Brain microvascular endothelial cell (primary cell): ENCODE measurements at regions not wholly inside any gene's neighbourhood (a gene's known extent, or its start where the extent isn't known, plus 50 kb on each side); places are given as distances from the start of the nearest gene placed in this dataset.

ENCODE experiments used
- DNase-seq: peaks from one replicate; pipeline ENCODE4 v3.0.0-alpha.2; 2020
- H3K27ac ChIP-seq: fragments of 250-450 bp; sonication (Bioruptor Pico); 2 replicates; pipeline ENCODE4 v1.5.1; 2020; ENCODE audit warnings: mild to moderate bottlenecking, moderate library complexity
- H3K27me3 ChIP-seq: fragments of 250-450 bp; sonication (Bioruptor Pico); replicated peaks from 2 replicates; pipeline ENCODE4 v1.5.1; 2020; ENCODE audit warnings: mild to moderate bottlenecking
- H3K36me3 ChIP-seq: fragments of 250-450 bp; sonication (Bioruptor Pico); replicated peaks from 2 replicates; pipeline ENCODE4 v1.5.1; 2020; ENCODE audit warnings: mild to moderate bottlenecking
- H3K4me3 ChIP-seq: 2 replicates; pipeline ENCODE4 v1.5.1; 2011; ENCODE audit warnings: low read depth, mild to moderate bottlenecking, control low read depth, low read length, moderate library complexity
- in situ Hi-C: cut with HindIII; loops from 2 replicates; pipeline ENCODE4 v1.10.0; 2017; ENCODE audit warnings: low sequenced_read_pairs, low pct_ligation_motif_present
- TF ChIP-seq, protein P1 (sequence below): IDR thresholded peaks from 2 replicates; pipeline ENCODE4 v1.5.1; 2011; ENCODE audit warnings: low read depth, mild to moderate bottlenecking, moderate library complexity, low read length, control low read depth, inconsistent platforms; ENCODE audit errors: missing control alignments

DNA sequence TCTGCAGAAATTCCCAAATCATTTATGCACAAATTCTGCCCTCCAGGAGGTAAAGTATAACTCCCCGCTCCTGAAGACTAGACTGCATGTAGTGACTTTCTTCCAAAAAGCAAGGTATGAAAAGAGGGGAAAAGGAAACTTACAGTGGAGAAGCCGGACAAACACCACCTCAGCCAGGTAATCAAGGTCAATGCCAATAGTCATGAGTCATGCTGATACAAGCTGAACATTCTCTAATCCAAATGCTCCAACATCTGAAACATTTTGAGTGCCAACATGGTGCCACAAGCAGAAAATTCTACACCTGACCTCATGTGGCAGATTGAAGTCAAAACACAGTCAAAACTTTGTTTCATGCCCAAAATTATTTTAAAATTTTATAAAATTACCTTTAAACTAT lies 165.6 kb downstream of the FOXA2 start:
- TF ChIP-seq, protein P1, sequence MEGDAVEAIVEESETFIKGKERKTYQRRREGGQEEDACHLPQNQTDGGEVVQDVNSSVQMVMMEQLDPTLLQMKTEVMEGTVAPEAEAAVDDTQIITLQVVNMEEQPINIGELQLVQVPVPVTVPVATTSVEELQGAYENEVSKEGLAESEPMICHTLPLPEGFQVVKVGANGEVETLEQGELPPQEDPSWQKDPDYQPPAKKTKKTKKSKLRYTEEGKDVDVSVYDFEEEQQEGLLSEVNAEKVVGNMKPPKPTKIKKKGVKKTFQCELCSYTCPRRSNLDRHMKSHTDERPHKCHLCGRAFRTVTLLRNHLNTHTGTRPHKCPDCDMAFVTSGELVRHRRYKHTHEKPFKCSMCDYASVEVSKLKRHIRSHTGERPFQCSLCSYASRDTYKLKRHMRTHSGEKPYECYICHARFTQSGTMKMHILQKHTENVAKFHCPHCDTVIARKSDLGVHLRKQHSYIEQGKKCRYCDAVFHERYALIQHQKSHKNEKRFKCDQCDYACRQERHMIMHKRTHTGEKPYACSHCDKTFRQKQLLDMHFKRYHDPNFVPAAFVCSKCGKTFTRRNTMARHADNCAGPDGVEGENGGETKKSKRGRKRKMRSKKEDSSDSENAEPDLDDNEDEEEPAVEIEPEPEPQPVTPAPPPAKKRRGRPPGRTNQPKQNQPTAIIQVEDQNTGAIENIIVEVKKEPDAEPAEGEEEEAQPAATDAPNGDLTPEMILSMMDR = no peak
- H3K27me3 ChIP-seq = no peaks in the 10 kb centered on the region
- DNase-seq = no peak
- in situ Hi-C loops = no loop called here
- no peaks in the 10 kb centered on the region for H3K36me3 ChIP-seq
- H3K27ac ChIP-seq = no peak overlapping the region
- no peak overlapping the region for H3K4me3 ChIP-seq

DNA sequence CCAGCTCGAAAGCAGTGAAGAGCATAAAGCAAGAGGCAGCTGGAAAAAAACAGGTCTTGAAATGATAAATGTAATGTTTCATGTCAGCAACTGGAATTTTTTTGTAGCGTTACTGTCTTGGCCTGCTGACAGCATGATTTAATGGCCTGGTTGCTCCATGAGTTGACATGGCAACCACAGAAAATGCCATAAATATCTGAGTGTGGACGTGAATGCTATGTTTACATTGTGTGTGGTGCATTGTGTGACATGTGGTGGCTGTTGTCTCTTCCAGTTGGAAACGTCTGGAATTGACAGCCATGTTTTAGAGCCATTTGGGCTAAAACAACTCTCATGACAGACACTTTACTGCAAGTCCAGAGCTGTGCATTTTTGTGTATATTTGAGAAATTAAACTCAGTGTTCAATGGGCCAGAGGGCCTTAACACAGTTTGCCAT lies 170.0 kb downstream of the FOXA2 start:
- DNase-seq = no peak

DNA sequence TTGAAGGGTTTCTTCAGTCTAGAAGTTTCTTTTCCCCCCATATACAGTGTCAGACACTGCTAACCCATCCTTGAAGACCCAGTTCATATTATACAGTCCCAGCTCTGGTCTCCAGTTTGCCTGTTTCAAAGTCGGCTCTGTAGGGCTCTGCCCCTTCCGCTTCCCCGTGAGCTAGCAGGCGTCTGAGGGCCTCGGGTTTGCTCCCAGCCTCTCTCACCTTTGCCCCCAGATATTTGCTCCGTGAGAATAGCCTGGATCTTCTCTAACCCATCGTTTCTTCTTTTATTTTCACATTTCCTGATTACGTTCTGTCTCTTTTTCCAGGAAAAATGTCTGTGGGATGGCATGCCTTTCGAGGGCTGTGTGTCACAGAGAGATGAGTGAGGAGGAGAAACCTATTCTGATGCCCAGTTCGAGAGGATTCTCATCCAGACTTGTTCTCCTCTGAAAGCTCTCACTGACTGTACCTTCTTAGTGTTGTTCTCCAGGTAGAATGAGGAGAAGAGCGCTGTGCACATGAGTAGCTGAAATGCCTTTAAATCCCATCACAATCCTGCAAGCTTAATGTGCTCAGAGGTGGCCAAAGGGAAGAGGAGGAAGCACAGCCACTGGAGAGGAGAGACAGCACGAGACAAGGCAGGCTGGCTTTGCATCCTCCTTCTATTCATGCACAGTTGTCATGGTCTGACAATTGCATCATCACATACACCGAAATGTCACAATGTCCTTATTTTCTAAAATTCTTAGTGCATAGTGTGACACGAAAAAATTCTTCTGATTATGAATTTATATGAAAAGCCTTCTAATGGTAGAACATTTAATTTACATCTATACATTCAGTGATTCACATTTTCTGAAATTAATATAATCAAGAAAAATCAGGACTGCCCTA lies 171.1 kb downstream of the FOXA2 start:
- Histone ChIP-seq H3K27me3 (no peaks in the 10 kb centered on the region), H3K36me3 (no peaks in the 10 kb centered on the region), H3K4me3 (no peak overlapping the region), H3K27ac (no peak overlapping the region)
- in situ Hi-C loops = no loop called here
- TF ChIP-seq, protein P1 = no peak
- no peak for DNase-seq

More for the DNA sequence above, 170.0 kb downstream of the FOXA2 start:
- TF ChIP-seq, protein P1 = no peak
- Histone ChIP-seq H3K36me3 (no peaks in the 10 kb centered on the region), H3K27me3 (no peaks in the 10 kb centered on the region), H3K27ac (no peak overlapping the region), H3K4me3 (no peak overlapping the region)
- in situ Hi-C loops = no loop called here

DNA sequence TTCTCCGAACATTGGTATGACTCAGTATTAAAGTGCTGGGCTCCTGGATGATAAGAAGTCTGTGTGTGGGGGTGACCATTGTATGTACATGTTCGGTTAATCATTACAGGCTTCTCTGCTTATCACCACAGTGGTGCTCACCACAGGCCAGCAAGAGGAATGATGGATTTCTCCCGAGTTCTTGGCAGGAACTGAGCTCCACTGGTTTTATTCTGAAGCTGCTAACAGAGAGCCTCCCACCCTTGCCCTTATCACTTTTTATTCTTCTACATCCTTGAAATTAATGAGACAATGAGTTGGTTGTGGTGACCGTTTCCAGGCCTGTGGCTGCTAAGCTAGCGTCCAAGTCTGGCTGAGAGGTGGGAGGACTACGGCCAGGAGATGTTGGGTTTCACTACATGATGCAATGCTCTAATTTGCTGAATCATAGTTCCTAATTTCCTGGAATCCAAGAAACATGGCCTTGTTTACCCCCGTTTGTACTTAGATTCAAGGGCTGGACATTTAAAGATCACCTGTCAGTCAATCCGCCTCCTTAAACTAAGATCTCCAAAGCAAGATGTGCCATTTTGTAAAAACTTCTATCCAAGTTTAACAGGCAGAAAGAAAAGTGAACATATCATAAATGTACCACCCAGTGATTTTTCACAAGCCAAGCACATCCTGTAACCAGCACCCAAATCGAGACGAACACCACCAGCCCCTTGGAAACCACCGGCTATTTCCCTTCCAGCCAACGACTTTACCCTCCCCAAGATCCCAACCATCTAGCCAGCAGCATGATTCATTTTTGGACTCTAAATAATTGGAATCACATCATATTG lies 172.5 kb downstream of the FOXA2 start:
- Histone ChIP-seq H3K4me3 (no peak overlapping the region), H3K36me3 (no peaks in the 10 kb centered on the region), H3K27me3 (no peaks in the 10 kb centered on the region), H3K27ac (no peak overlapping the region)
- no peak for DNase-seq
- TF ChIP-seq, protein P1 = no peak
- in situ Hi-C loops = no loop called here

DNA sequence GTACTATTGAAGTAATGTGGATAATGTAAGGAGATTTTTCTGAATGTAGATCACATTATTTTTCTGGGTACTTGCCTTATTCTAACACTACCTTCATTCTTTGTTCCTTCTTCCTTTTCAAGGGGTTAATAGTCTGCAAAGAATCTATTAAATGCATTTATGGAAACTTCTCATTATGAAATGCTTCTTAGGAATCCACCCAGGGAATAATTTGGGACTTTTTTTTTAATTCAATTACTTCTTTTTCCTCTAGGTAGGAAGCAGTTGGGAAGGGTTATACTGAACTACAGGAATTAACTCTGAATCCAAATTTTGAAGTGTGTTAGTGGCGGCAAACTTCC lies 173.1 kb downstream of the FOXA2 start:
- DNase-seq = no peak
- no peak overlapping the region for H3K27ac ChIP-seq
- H3K27me3 ChIP-seq = no peaks in the 10 kb centered on the region
- in situ Hi-C loops = no loop called here
- TF ChIP-seq, protein P1 = no peak
- H3K36me3 ChIP-seq = no peaks in the 10 kb centered on the region
- no peak overlapping the region for H3K4me3 ChIP-seq
